A673 (cell line): ENCODE measurements at regions not wholly inside any gene's neighbourhood (a gene's known extent, or its start where the extent isn't known, plus 50 kb on each side); places are given as distances from the start of the nearest gene placed in this dataset.

Experiments
- BruUV-seq: library from RNA; stranded (reverse); fragments of 400-500 nt; replicated peaks from 2 replicates; lab custom pipeline; 2021; lab: Mats Ljungman, UMichigan
- CTCF ChIA-PET: fragments of 300-600 bp; sonication (Branson Sonifier 250); formaldehyde crosslinking; loops from one replicate; lab custom pipeline; 2022; ENCODE audit warnings: antibody characterized with exemption; lab: Charles Lee
- POLR2A ChIA-PET: fragments of 300-600 bp; sonication (Branson Sonifier 250); formaldehyde crosslinking; loops from one replicate; lab custom pipeline; 2022; ENCODE audit warnings: antibody characterized with exemption; ENCODE audit not compliant: low non-redundant PET; lab: Charles Lee
- DNase-seq: peaks from one replicate; pipeline ENCODE4 v3.0.0-alpha.2; 2015; ENCODE audit warnings: low spot score
- H3K27ac ChIP-seq: fragments of 200-600 bp; sonication (generic); 2 replicates; pipeline ENCODE4 v1.5.1; 2016; ENCODE audit warnings: mixed run types, low read depth, mild to moderate bottlenecking, mixed read lengths, antibody characterized with exemption, low read length; ENCODE audit not compliant: poor library complexity, severe bottlenecking
- H3K27me3 ChIP-seq: fragments of 200-600 bp; sonication (generic); replicated peaks from 2 replicates; pipeline ENCODE4 v1.6.1; 2017; ENCODE audit warnings: mixed run types, low read depth, mild to moderate bottlenecking, mixed read lengths, antibody characterized with exemption, low read length; ENCODE audit not compliant: insufficient read depth, poor library complexity
- H3K36me3 ChIP-seq: fragments of 200-600 bp; sonication (generic); 2 replicates; pipeline ENCODE4 v1.6.1; 2016; ENCODE audit warnings: mixed run types, mild to moderate bottlenecking, mixed read lengths, antibody characterized with exemption, low read length; ENCODE audit not compliant: insufficient read depth, poor library complexity, severe bottlenecking
- H3K4me1 ChIP-seq: fragments of 200-600 bp; sonication (generic); 2 replicates; pipeline ENCODE4 v1.6.1; 2017; ENCODE audit warnings: mixed run types, mild to moderate bottlenecking, mixed read lengths, antibody characterized with exemption, low read length; ENCODE audit not compliant: insufficient read depth, poor library complexity, severe bottlenecking
- H3K4me3 ChIP-seq: fragments of 200-600 bp; sonication (generic); 2 replicates; pipeline ENCODE4 v1.5.1; 2016; ENCODE audit warnings: low read depth, mixed run types, mild to moderate bottlenecking, mixed read lengths, low read length; ENCODE audit not compliant: poor library complexity, severe bottlenecking
- H3K9me3 ChIP-seq: fragments of 200-600 bp; sonication (generic); 2 replicates; pipeline ENCODE4 v1.6.1; 2016; ENCODE audit warnings: mixed run types, low read depth, mild to moderate bottlenecking, mixed read lengths, antibody characterized with exemption, low read length; ENCODE audit not compliant: poor library complexity, severe bottlenecking
- EZH2 ChIP-seq: fragments of 200-600 bp; sonication (generic); IDR thresholded peaks from 2 replicates; pipeline ENCODE4 v1.6.1; 2017; ENCODE audit warnings: borderline replicate concordance, low read depth, mild to moderate bottlenecking, mixed read lengths, antibody characterized with exemption, low read length; ENCODE audit not compliant: poor library complexity, severe bottlenecking
- intact Hi-C: fragments of 100-400 bp; cut with micrococcal nuclease; formaldehyde crosslinking; loops from one replicate; pipeline ENCODE4 v1.10.0; 2022; ENCODE audit not compliant: unreplicated experiment
- TF ChIP-seq, protein P1 (sequence below): fragments of 300-800, 200-600 bp; sonication (generic); conservative IDR thresholded peaks from 2 replicates; pipeline ENCODE4 v1.5.1; 2017; ENCODE audit warnings: low read depth, mild to moderate bottlenecking, antibody characterized with exemption, low read length, moderate library complexity, mixed read lengths

DNA sequence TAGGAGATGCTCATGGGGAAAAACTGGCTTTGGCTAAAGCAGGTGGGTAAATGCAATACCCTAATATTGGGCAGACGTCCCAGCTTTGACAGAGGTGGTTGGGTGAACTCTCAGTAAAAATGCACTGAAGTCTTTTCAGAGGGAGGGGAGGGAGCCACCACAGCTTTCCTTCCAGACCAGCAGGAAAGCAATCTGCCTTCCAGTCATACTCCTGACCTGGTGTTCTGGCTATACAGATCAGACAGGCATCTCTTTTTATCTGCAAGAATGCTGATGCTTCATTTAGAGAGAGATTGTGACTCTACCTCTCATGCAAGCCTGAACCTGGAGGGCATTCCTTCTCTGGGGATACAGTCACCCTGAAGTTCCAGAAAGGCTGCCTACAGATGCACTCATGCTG lies 52.6 kb upstream of the ICA1 start:
- no peak for DNase-seq
- H3K9me3 ChIP-seq = no peaks in the 10 kb centered on the region
- POLR2A ChIA-PET = no interaction called here
- H3K4me3 ChIP-seq = no peak overlapping the region
- H3K27me3 ChIP-seq = peaks cover 12% of the 10 kb centered on the region
- intact Hi-C loops = no loop called here
- no peak for TF ChIP-seq EZH2
- TF ChIP-seq, protein P1, sequence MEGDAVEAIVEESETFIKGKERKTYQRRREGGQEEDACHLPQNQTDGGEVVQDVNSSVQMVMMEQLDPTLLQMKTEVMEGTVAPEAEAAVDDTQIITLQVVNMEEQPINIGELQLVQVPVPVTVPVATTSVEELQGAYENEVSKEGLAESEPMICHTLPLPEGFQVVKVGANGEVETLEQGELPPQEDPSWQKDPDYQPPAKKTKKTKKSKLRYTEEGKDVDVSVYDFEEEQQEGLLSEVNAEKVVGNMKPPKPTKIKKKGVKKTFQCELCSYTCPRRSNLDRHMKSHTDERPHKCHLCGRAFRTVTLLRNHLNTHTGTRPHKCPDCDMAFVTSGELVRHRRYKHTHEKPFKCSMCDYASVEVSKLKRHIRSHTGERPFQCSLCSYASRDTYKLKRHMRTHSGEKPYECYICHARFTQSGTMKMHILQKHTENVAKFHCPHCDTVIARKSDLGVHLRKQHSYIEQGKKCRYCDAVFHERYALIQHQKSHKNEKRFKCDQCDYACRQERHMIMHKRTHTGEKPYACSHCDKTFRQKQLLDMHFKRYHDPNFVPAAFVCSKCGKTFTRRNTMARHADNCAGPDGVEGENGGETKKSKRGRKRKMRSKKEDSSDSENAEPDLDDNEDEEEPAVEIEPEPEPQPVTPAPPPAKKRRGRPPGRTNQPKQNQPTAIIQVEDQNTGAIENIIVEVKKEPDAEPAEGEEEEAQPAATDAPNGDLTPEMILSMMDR = no peak
- H3K36me3 ChIP-seq = no peaks in the 10 kb centered on the region
- BruUV-seq = no TSS peak
- CTCF ChIA-PET = no interaction called here
- H3K4me1 ChIP-seq = no peaks in the 10 kb centered on the region
- H3K27ac ChIP-seq = no peak overlapping the region

DNA sequence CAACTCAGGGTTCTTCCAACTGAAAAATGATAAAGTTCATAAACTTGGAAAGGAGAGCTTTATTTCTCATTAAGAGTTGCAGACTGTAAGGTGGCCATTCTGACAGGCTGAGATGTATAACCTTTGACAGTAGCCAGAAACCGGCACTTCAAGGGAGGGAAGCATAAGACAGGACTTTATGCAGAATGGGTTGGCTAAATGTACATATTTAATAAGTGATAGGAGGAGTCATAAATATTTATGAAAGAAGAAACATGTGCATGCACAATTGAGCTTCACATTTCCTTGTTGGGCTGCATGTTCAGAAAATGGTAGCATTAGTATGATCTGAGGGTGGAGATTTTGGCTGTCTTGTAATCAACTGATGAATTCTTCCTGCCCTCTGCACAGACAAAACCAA lies 57.1 kb upstream of the ICA1 start:
- H3K4me1 ChIP-seq = no peaks in the 10 kb centered on the region
- H3K4me3 ChIP-seq = no peak overlapping the region
- no peak overlapping the region for H3K27ac ChIP-seq
- no peaks in the 10 kb centered on the region for H3K9me3 ChIP-seq
- no peaks in the 10 kb centered on the region for H3K27me3 ChIP-seq
- POLR2A ChIA-PET = no interaction called here
- CTCF ChIA-PET = no interaction called here
- intact Hi-C loops = no loop called here
- TF ChIP-seq EZH2 = no peak
- TF ChIP-seq, protein P1 = no peak
- no peaks in the 10 kb centered on the region for H3K36me3 ChIP-seq
- no TSS peak for BruUV-seq
- DNase-seq = no peak

- DNase-seq = no peak
- TF ChIP-seq, protein P1 = no peak
- TF ChIP-seq EZH2 = no peak
- Histone ChIP-seq H3K36me3 (no peaks in the 10 kb centered on the region), H3K4me3 (no peak overlapping the region), H3K9me3 (no peaks in the 10 kb centered on the region), H3K4me1 (no peaks in the 10 kb centered on the region), H3K27me3 (no peaks in the 10 kb centered on the region), H3K27ac (no peak overlapping the region)
- intact Hi-C loops = no loop called here
- no TSS peak for BruUV-seq
- CTCF ChIA-PET = no interaction called here
- POLR2A ChIA-PET = no interaction called here
Observed at GRCh38 chr7:8320174-8320573, 58.2 kb upstream of the ICA1 start.
